Stomach (tissue), 8 donors: ENCODE measurements at regions not wholly inside any gene's neighbourhood (a gene's known extent, or its start where the extent isn't known, plus 50 kb on each side); places are given as distances from the start of the nearest gene placed in this dataset.
A peak's percentile ranks its signal among the peaks of the same experiment; 100 is the strongest.

Source experiments
- DNase-seq, 2 donors: peaks; one replicate each; pipeline versions ENCODE4 v3.0.0 to v3.0.0-alpha.2; 2013 to 2019
- H3K27ac ChIP-seq, 5 donors: fragments of 200-600 bp in 4 of 5; sonication (generic) in 4 of 5; one replicate each; pipeline ENCODE4 v1.5.1; 2013 to 2019; ENCODE audit warnings: mild to moderate bottlenecking in 1 of 5, moderate library complexity in 1 of 5
- H3K27me3 ChIP-seq, 3 donors: fragments of 200-600 bp; sonication (generic); one replicate each; pipeline ENCODE4 v1.5.1; 2017 to 2019; ENCODE audit warnings: mixed run types in 1 of 3
- H3K36me3 ChIP-seq, 4 donors: fragments of 200-600 bp; sonication (generic); 1 replicate in 3 of 4; 2 replicates in 1 of 4; pipeline ENCODE4 v1.5.1; 2016 to 2019
- H3K4me1 ChIP-seq, 4 donors: fragments of 200-600 bp; sonication (generic); one replicate each; pipeline ENCODE4 v1.5.1; 2016 to 2019
- H3K4me3 ChIP-seq, 4 donors: fragments of 200-600 bp; sonication (generic) in 3 of 4; one replicate each; pipeline ENCODE4 v1.5.1; 2016 to 2019; ENCODE audit warnings: mild to moderate bottlenecking in 1 of 4
- H3K9me3 ChIP-seq, 4 donors: fragments of 200-600 bp; sonication (generic); one replicate each; pipeline ENCODE4 v1.5.1; 2016 to 2019
- CTCF ChIP-seq, 7 experiments: fragments of 450-650 bp in 4 of 7; fragments of 200-600 bp in 3 of 7; sonication (generic) in 3 of 7; IDR thresholded peaks; one replicate each; pipeline ENCODE4 v1.5.1; 2016 to 2019; ENCODE audit warnings: antibody characterized with exemption in 7 of 7, control low read depth in 2 of 7, mild to moderate bottlenecking in 1 of 7
- EP300 ChIP-seq: sonication (generic); formaldehyde crosslinking; IDR thresholded peaks from one replicate; pipeline ENCODE4 v1.6.1; 2017; ENCODE audit warnings: antibody characterized with exemption
- POLR2A ChIP-seq, 4 donors: fragments of 450-650 bp; IDR thresholded peaks; one replicate each; pipeline ENCODE4 v1.6.1; 2016; ENCODE audit warnings: antibody characterized with exemption in 4 of 4, control low read depth in 2 of 4, mild to moderate bottlenecking in 1 of 4, moderate library complexity in 1 of 4
- POLR2AphosphoS5 ChIP-seq, 3 donors: sonication (generic); formaldehyde crosslinking; IDR thresholded peaks; one replicate each; pipeline ENCODE4 v1.6.1; 2016; ENCODE audit warnings: antibody characterized with exemption in 3 of 3
- WGBS, 5 donors: extraction: QIAGEN DNeasy Blood & Tissue Kit in 3 of 5; methylation state at CpG; one replicate each; pipeline versions ENCODE4 v1.1.5 to v1.1.7; 2013 to 2018; 5-methylcytosine and 5-hydroxymethylcytosine counted together
- intact Hi-C: fragments of 100-400 bp; cut with DNase I; formaldehyde crosslinking; loops from one replicate; pipeline ENCODE4 v1.15.1; 2023; ENCODE audit warnings: low total_unique reads
- donor health status: healthy with polysubstance abuse.
- donor health status: Bipolar disorder and iron deficiency.
- donor health status: healthy.

GRCh38 chr11:70716986-70717775 lies 318.9 kb downstream of the CTTN start:
- Histone ChIP-seq H3K27ac (no peak overlapping the region), H3K4me3 (no peak overlapping the region)
- TF ChIP-seq CTCF (IDR thresholded peaks at IDR 0.05) = no peak
- no peak for TF ChIP-seq POLR2A (IDR thresholded peaks at IDR 0.05)
- TF ChIP-seq EP300 = no peak
- TF ChIP-seq POLR2AphosphoS5 (IDR thresholded peaks at IDR 0.05) = no peak

GRCh38 chr11:70717936-70718595 lies 319.7 kb downstream of the CTTN start:
- WGBS, 5 donors = 71 to 84% (median 74%) methylated on average over 13 to 21 of the region's 21 CpGs

More at GRCh38 chr11:70716986-70717775, 318.9 kb downstream of the CTTN start:
- intact Hi-C loops = no loop called here
- no peak for DNase-seq
- Histone ChIP-seq H3K36me3 (no peaks in the 10 kb centered on the region), H3K9me3 (no peaks in the 10 kb centered on the region), H3K4me1 (peaks cover 0 to 6% (median 3%) of the 10 kb centered on the region in 4 donors), H3K27me3 (peaks cover 0 to 29% (median 0%) of the 10 kb centered on the region in 3 donors)
- 83 to 90% (median 87%) methylated on average over 31 to 32 of the region's 32 CpGs for WGBS, 5 donors

GRCh38 chr11:70719516-70719915 lies 321.2 kb downstream of the CTTN start:
- Histone ChIP-seq H3K27ac (no peak overlapping the region), H3K27me3 (peaks cover 0 to 29% (median 0%) of the 10 kb centered on the region in 3 donors), H3K36me3 (no peaks in the 10 kb centered on the region), H3K4me3 (no peak overlapping the region), H3K9me3 (no peaks in the 10 kb centered on the region), H3K4me1 (no peaks in the 10 kb centered on the region)
- intact Hi-C loops = no loop called here
- TF ChIP-seq CTCF (IDR thresholded peaks at IDR 0.05) (no peak), POLR2A (IDR thresholded peaks at IDR 0.05) (no peak), EP300 (no peak), POLR2AphosphoS5 (IDR thresholded peaks at IDR 0.05) (no peak)
- WGBS, 5 donors = 87 to 95% (median 89%) methylated on average over 7 to 11 of the region's 11 CpGs
- DNase-seq = no peak

More at GRCh38 chr11:70717936-70718595, 319.7 kb downstream of the CTTN start:
- no peak overlapping the region for H3K4me3 ChIP-seq
- TF ChIP-seq POLR2A (IDR thresholded peaks at IDR 0.05) (no peak), CTCF (IDR thresholded peaks at IDR 0.05) (no peak), EP300 (no peak), POLR2AphosphoS5 (IDR thresholded peaks at IDR 0.05) (no peak)
- H3K36me3 ChIP-seq = no peaks in the 10 kb centered on the region
- peak in 1 of 2 donors; percentile 25 for DNase-seq
- no peaks in the 10 kb centered on the region for H3K4me1 ChIP-seq
- peaks cover 0 to 29% (median 0%) of the 10 kb centered on the region in 3 donors for H3K27me3 ChIP-seq
- no peaks in the 10 kb centered on the region for H3K9me3 ChIP-seq
- intact Hi-C loops = no loop called here
- H3K27ac ChIP-seq = no peak overlapping the region

GRCh38 chr11:70720281-70720680 lies 322.0 kb downstream of the CTTN start:
- TF ChIP-seq CTCF (IDR thresholded peaks at IDR 0.05) = no peak
- TF ChIP-seq EP300 = no peak
- no peak for TF ChIP-seq POLR2AphosphoS5 (IDR thresholded peaks at IDR 0.05)
- no peak for TF ChIP-seq POLR2A (IDR thresholded peaks at IDR 0.05)
- Histone ChIP-seq H3K27me3 (peaks cover 0 to 29% (median 0%) of the 10 kb centered on the region in 3 donors), H3K36me3 (no peaks in the 10 kb centered on the region), H3K4me3 (no peak overlapping the region), H3K4me1 (no peaks in the 10 kb centered on the region), H3K27ac (no peak overlapping the region), H3K9me3 (no peaks in the 10 kb centered on the region)
- no peak for DNase-seq
- 57 to 75% (median 69%) methylated on average over 5 of the region's 5 CpGs for WGBS, 5 donors
- intact Hi-C loops = no loop called here
